ENCODE measurements at regions not wholly inside any gene's neighbourhood (a gene's known extent, or its start where the extent isn't known, plus 50 kb on each side); places are given as distances from the start of the nearest gene placed in this dataset.

GRCh38 chr19:29096896-29097295 lies 116.1 kb downstream of the UQCRFS1 start:
- DNase-seq (ENCODE audit: low read depth) = no peak

- no peak for DNase-seq (ENCODE audit: low read depth)
Measured at GRCh38 chr19:29093553-29093908, 119.4 kb downstream of the UQCRFS1 start.

- no peak for DNase-seq (ENCODE audit: low read depth)
Measured at GRCh38 chr19:29092712-29093552, 120.0 kb downstream of the UQCRFS1 start.

- DNase-seq (ENCODE audit: low read depth) = no peak
Measured at GRCh38 chr19:29090783-29091526, 122.0 kb downstream of the UQCRFS1 start.

- DNase-seq (ENCODE audit: low read depth) = no peak
Measured at GRCh38 chr19:29089315-29089870, 123.6 kb downstream of the UQCRFS1 start.

GRCh38 chr19:29088761-29089160 lies 124.2 kb downstream of the UQCRFS1 start:
- DNase-seq (ENCODE audit: low read depth) = no peak

GRCh38 chr19:29086646-29087045 lies 126.3 kb downstream of the UQCRFS1 start:
- no peak for DNase-seq (ENCODE audit: low read depth)

GRCh38 chr19:29086182-29086581 lies 126.8 kb downstream of the UQCRFS1 start:
- no peak for DNase-seq (ENCODE audit: low read depth)

GRCh38 chr19:29085630-29086029 lies 127.3 kb downstream of the UQCRFS1 start:
- DNase-seq (ENCODE audit: low read depth) = no peak

DNA sequence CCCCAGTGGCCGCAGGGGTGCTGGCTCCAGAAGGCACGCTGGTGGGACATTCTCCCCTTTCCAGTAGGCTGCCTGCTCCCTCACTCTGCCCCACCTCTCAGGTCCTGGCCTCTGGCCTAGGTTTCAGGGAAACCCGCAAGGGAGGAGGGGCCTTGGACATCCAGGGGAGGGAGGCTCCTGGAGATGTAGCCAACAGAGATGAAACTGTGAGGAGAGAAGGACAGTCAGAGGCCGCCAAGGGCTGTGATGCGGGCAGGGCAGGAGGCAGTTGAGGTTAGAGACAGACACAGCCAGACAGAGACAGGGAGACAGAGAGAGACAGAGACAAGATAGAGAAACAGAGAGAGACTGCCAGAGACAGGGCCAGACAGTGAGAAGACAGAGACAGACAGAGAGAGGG lies 127.7 kb downstream of the UQCRFS1 start:
- DNase-seq (ENCODE audit: low read depth) = no peak

DNA sequence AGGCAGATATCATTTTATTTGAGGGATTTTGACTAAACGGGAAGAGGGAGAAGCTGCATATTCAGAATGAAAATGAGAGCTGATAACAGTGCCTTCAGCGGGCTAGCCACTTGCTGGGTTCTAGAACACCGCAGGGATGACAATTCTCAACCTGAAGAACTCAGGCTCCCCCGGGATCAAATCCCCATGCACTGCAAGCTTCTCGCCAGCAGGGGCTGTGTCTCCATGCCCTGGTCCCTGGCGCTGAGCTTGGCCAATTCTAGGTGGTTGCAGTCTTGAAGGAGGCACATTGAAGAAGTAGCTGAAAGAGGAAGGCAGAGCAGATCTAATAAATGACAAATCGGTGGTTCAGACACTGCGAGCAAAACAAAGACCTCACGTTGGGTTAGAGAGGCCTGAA lies 128.7 kb downstream of the UQCRFS1 start:
- DNase-seq (ENCODE audit: low read depth) = no peak

GRCh38 chr19:29083863-29084262 lies 129.1 kb downstream of the UQCRFS1 start:
- no peak for DNase-seq (ENCODE audit: low read depth)

DNA sequence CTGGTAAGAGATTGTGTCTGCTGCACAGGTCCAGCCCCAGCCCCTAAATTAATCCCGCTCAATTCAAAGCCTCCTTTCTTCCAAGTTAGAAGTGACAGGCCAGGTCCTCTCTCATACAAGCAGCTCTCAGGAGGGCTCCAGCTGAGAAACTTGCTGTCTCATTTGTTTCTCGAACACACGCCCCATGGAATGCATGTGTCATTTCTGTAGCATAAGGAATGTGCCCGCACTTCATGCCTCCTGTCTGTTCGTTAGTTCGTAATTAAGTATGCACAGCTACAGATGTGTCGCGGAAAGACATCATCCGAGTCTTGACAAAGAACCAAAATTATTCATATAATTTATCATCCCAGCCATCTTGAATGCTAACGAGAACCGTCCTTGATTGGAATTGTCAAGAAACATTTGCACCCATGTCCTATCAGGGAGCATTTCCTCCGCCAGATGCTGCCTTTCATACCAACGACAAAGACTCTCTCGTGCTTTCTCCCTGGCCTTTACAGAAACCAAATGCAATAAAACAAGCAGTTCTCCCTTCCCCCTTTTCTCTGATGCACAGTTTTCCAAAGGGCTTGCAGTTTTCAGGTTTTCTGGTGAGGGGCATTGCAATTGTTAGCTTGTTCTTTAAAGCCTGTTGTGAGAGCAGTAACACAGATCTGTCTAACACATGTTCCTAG lies 133.5 kb downstream of the UQCRFS1 start:
- no peak for DNase-seq (ENCODE audit: low read depth)

DNA sequence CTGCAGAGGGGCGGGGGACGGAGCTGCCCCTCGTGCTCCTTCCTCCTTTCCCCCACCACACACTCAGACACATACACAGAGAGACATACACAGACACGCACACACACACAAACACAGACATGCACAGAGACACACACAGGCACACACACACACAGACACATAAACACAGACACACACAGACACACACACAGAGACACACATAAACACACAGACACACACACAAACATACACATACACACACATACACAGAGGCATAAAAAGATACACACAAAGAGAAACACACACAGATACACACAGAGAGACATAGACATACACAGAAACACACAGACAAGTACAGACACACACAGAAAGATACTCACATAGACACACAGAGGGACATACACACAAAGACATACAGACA lies 136.0 kb downstream of the UQCRFS1 start:
- no peak for DNase-seq (ENCODE audit: low read depth)

GRCh38 chr19:29076161-29076560 lies 136.8 kb downstream of the UQCRFS1 start:
- no peak for DNase-seq (ENCODE audit: low read depth)

DNA sequence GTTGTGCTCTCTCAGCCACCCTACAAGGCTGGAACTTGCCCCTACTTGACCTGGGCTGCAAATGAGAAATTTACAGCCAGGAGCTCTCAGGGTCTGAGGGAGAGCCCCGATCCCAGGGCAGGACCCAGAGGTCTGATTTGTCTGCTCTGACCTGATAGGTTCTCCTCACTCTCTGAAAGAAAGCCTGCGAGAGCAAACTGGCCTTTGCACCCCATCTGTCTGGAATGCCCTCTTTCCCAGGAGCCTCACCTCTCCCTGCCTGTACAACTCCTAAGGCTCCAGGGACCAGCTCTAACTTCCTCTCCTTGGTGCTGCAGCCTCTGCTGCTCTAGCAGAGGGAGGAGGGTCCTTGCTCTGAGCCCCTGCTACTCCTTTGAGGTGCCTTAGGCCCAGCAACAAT lies 137.8 kb downstream of the UQCRFS1 start:
- no peak for DNase-seq (ENCODE audit: low read depth)

- DNase-seq (ENCODE audit: low read depth) = no peak
Measured at GRCh38 chr19:29074579-29074978, 138.4 kb downstream of the UQCRFS1 start.

GRCh38 chr19:29067831-29068230 lies 145.1 kb downstream of the UQCRFS1 start:
- no peak for DNase-seq (ENCODE audit: low read depth)

- DNase-seq (ENCODE audit: low read depth) = no peak
Measured at GRCh38 chr19:29062475-29063435, 150.2 kb downstream of the UQCRFS1 start.

- no peak for DNase-seq (ENCODE audit: low read depth)
Measured at GRCh38 chr19:29060813-29061364, 152.1 kb downstream of the UQCRFS1 start.

GRCh38 chr19:29056535-29056934 lies 156.4 kb downstream of the UQCRFS1 start:
- DNase-seq (ENCODE audit: low read depth) = no peak
